SK-N-SH treated with all-trans-retinoic acid at 6 μM for 48 hours (cell line): ENCODE measurements at regions not wholly inside any gene's neighbourhood (a gene's known extent, or its start where the extent isn't known, plus 50 kb on each side); places are given as distances from the start of the nearest gene placed in this dataset.
A peak's percentile ranks its signal among the peaks of the same experiment; 100 is the strongest.

Experiments used
- ATAC-seq: fragments of 200-7000 bp; cut with Tn5 transposase; 3 replicates; pipeline ENCODE4 v1.9.1; 2020; ENCODE audit warnings: mild to moderate bottlenecking, moderate library complexity
- ARNTL ChIP-seq: fragments of 450-650 bp; formaldehyde crosslinking; IDR thresholded peaks from 2 replicates; pipeline ENCODE4 v1.5.0; 2020; ENCODE audit warnings: low read depth, mild to moderate bottlenecking, moderate library complexity, borderline replicate concordance
- CSDC2 ChIP-seq: fragments of 250-450 bp; sonication (Bioruptor Pico); IDR thresholded peaks from 2 replicates; pipeline ENCODE4 v1.5.0; 2020; ENCODE audit warnings: mild to moderate bottlenecking, moderate library complexity
- ESRRG ChIP-seq: fragments of 250-450 bp; sonication (Bioruptor Pico); IDR thresholded peaks from 2 replicates; pipeline ENCODE4 v1.6.1; 2021; ENCODE audit warnings: mild to moderate bottlenecking
- GLIS3 ChIP-seq: fragments of 250-450 bp; sonication (Bioruptor Pico); IDR thresholded peaks from 2 replicates; pipeline ENCODE4 v1.5.0; 2020; ENCODE audit warnings: mild to moderate bottlenecking, moderate library complexity
- ISL1 ChIP-seq: fragments of 250-450 bp; sonication (Bioruptor Pico); IDR thresholded peaks from 2 replicates; pipeline ENCODE4 v2.1.2; 2022; ENCODE audit warnings: mild to moderate bottlenecking, moderate library complexity
- RARB ChIP-seq: fragments of 250-450 bp; sonication (Bioruptor Pico); IDR thresholded peaks from 2 replicates; pipeline ENCODE4 v1.8.0; 2021; ENCODE audit warnings: mild to moderate bottlenecking, moderate library complexity
- TCF4 ChIP-seq: fragments of 250-450 bp; sonication (Bioruptor Pico); IDR thresholded peaks from 2 replicates; pipeline ENCODE4 v1.8.0; 2021; ENCODE audit warnings: mild to moderate bottlenecking, moderate library complexity, borderline replicate concordance
- TOX ChIP-seq: fragments of 250-450 bp; sonication (Bioruptor Pico); IDR thresholded peaks from 2 replicates; pipeline ENCODE4 v1.8.0; 2021; ENCODE audit warnings: mild to moderate bottlenecking, moderate library complexity, borderline replicate concordance
- ZC3H10 ChIP-seq: fragments of 250-450 bp; sonication (Bioruptor Pico); IDR thresholded peaks from 2 replicates; pipeline ENCODE4 v1.5.1; 2021; ENCODE audit warnings: mild to moderate bottlenecking, moderate library complexity
- ZFP30 ChIP-seq: fragments of 450-650 bp; formaldehyde crosslinking; IDR thresholded peaks from 2 replicates; pipeline ENCODE4 v1.5.0; 2022; ENCODE audit warnings: mild to moderate bottlenecking, moderate library complexity
- ZNF565 ChIP-seq: fragments of 450-650 bp; formaldehyde crosslinking; conservative IDR thresholded peaks from 2 replicates; pipeline ENCODE4 v1.5.0; 2020; ENCODE audit warnings: low read depth, mild to moderate bottlenecking, moderate library complexity
- ZNF70 ChIP-seq: fragments of 450-650 bp; formaldehyde crosslinking; IDR thresholded peaks from 2 replicates; pipeline ENCODE4 v1.5.0; 2020; ENCODE audit warnings: mild to moderate bottlenecking, moderate library complexity
- ZNF8 ChIP-seq: fragments of 450-650 bp; formaldehyde crosslinking; IDR thresholded peaks from 2 replicates; pipeline ENCODE4 v1.5.0; 2020; ENCODE audit warnings: mild to moderate bottlenecking, moderate library complexity
- TF ChIP-seq, protein P1 (sequence below): fragments of 250-450 bp; sonication (Bioruptor Pico); IDR thresholded peaks from 2 replicates; pipeline ENCODE4 v1.5.1; 2020; ENCODE audit warnings: low read depth, mild to moderate bottlenecking, moderate library complexity
- TF ChIP-seq, protein P2 (sequence below): fragments of 250-450 bp; sonication (Bioruptor Pico); IDR thresholded peaks from 2 replicates; pipeline ENCODE4 v1.8.0; 2020; ENCODE audit warnings: mild to moderate bottlenecking, moderate library complexity, borderline replicate concordance
- TF ChIP-seq, protein P3 (sequence below): fragments of 250-450 bp; sonication (Bioruptor Pico); IDR thresholded peaks from 2 replicates; pipeline ENCODE4 v1.5.1; 2021; ENCODE audit warnings: mild to moderate bottlenecking, moderate library complexity
- TF ChIP-seq, protein P4 (sequence below): fragments of 250-450 bp; sonication (Bioruptor Pico); IDR thresholded peaks from 2 replicates; pipeline ENCODE4 v1.5.0; 2020; ENCODE audit warnings: mild to moderate bottlenecking, moderate library complexity
- TF ChIP-seq, protein P5 (sequence below): fragments of 250-450 bp; sonication (Bioruptor Pico); IDR thresholded peaks from 2 replicates; pipeline ENCODE4 v1.8.0; 2021; ENCODE audit warnings: low read depth, mild to moderate bottlenecking, moderate library complexity, borderline replicate concordance

DNA sequence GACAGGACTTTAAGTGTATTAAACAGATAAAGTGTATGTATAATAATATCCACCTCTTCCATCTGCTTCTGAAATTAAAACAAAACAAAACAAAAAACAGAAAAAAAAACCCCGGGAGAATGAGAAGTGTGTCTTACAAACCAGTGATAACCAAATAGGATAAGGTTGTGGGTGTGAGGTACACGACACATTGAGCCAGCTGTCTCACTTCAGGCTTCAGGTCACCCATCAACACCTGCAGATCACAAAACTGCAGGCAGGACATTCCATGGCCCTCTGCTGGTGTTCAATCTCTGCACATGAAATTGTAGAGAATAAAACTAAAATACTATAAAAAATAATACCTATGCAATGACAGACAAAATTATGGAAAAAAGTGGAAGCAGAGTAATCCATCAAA is 339.9 kb downstream of the SFMBT2 start (continued):
- TF ChIP-seq ZNF70 = no peak
- no peak for TF ChIP-seq ZFP30 (CRISPR knock-in tag)
- no peak for TF ChIP-seq ARNTL (CRISPR knock-in tag)
- no peak for TF ChIP-seq ZNF565
- TF ChIP-seq, protein P1, sequence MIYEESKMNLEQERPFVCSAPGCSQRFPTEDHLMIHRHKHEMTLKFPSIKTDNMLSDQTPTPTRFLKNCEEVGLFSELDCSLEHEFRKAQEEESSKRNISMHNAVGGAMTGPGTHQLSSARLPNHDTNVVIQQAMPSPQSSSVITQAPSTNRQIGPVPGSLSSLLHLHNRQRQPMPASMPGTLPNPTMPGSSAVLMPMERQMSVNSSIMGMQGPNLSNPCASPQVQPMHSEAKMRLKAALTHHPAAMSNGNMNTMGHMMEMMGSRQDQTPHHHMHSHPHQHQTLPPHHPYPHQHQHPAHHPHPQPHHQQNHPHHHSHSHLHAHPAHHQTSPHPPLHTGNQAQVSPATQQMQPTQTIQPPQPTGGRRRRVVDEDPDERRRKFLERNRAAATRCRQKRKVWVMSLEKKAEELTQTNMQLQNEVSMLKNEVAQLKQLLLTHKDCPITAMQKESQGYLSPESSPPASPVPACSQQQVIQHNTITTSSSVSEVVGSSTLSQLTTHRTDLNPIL = no peak

DNA sequence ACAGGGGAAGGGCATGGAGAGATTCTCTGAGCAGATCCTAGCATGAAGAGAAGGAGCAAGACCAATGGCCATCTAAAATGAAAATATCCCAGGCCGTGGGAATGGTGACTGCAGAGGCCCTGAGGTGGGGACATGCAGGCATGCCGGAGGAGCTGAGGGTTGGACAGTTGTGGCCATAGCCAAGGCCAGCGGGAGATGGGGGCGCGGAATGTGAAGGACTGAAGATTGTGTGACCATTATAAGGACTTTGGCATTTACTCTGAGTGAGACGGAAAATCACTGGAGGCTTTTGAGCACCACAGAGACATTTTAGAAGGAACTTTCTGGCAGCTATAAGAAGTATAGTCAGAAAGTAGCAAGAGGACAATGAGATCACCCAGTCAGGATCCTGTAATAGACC is 341.1 kb downstream of the SFMBT2 start:
- ATAC-seq = no peak

DNA sequence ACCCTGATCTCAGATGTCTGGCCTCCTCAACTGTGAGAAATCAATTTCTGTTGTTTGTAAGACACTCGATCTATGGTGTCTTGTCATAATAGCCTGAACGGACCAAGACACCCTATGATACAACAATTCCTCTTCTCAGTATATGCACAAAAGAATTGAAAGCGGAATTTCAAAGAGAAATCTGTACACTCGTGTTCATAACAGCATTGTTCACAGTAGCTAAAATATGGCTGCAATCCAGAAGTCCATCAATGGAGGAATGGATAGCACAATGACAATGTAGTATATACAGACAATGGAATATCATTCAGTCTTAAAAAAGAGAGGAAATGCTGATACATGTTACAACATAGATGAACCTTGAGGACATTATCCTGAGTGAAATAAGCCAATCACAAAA is 354.6 kb downstream of the SFMBT2 start:
- ATAC-seq = no peak
- TF ChIP-seq TOX (no peak), ARNTL (CRISPR knock-in tag) (no peak), TCF4 (CRISPR knock-in tag) (no peak), ZFP30 (CRISPR knock-in tag) (no peak), ZC3H10 (CRISPR knock-in tag) (no peak), ESRRG (no peak), ZNF8 (CRISPR knock-in tag) (no peak), ZNF70 (no peak)
- TF ChIP-seq, protein P1 = no peak
- TF ChIP-seq, protein P2, sequence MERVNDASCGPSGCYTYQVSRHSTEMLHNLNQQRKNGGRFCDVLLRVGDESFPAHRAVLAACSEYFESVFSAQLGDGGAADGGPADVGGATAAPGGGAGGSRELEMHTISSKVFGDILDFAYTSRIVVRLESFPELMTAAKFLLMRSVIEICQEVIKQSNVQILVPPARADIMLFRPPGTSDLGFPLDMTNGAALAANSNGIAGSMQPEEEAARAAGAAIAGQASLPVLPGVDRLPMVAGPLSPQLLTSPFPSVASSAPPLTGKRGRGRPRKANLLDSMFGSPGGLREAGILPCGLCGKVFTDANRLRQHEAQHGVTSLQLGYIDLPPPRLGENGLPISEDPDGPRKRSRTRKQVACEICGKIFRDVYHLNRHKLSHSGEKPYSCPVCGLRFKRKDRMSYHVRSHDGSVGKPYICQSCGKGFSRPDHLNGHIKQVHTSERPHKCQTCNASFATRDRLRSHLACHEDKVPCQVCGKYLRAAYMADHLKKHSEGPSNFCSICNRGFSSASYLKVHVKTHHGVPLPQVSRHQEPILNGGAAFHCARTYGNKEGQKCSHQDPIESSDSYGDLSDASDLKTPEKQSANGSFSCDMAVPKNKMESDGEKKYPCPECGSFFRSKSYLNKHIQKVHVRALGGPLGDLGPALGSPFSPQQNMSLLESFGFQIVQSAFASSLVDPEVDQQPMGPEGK (CRISPR knock-in tag) = no peak

More for the DNA sequence above, 341.1 kb downstream of the SFMBT2 start:
- TF ChIP-seq RARB (CRISPR knock-in tag) (no peak), GLIS3 (CRISPR knock-in tag) (no peak), ARNTL (CRISPR knock-in tag) (no peak), ISL1 (no peak), TOX (no peak), ZFP30 (CRISPR knock-in tag) (no peak), TCF4 (CRISPR knock-in tag) (no peak), ESRRG (no peak), ZC3H10 (CRISPR knock-in tag) (no peak), ZNF565 (no peak)
- TF ChIP-seq, protein P3, sequence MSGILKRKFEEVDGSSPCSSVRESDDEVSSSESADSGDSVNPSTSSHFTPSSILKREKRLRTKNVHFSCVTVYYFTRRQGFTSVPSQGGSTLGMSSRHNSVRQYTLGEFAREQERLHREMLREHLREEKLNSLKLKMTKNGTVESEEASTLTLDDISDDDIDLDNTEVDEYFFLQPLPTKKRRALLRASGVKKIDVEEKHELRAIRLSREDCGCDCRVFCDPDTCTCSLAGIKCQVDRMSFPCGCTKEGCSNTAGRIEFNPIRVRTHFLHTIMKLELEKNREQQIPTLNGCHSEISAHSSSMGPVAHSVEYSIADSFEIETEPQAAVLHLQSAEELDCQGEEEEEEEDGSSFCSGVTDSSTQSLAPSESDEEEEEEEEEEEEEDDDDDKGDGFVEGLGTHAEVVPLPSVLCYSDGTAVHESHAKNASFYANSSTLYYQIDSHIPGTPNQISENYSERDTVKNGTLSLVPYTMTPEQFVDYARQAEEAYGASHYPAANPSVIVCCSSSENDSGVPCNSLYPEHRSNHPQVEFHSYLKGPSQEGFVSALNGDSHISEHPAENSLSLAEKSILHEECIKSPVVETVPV (CRISPR knock-in tag) = no peak
- TF ChIP-seq, protein P4, sequence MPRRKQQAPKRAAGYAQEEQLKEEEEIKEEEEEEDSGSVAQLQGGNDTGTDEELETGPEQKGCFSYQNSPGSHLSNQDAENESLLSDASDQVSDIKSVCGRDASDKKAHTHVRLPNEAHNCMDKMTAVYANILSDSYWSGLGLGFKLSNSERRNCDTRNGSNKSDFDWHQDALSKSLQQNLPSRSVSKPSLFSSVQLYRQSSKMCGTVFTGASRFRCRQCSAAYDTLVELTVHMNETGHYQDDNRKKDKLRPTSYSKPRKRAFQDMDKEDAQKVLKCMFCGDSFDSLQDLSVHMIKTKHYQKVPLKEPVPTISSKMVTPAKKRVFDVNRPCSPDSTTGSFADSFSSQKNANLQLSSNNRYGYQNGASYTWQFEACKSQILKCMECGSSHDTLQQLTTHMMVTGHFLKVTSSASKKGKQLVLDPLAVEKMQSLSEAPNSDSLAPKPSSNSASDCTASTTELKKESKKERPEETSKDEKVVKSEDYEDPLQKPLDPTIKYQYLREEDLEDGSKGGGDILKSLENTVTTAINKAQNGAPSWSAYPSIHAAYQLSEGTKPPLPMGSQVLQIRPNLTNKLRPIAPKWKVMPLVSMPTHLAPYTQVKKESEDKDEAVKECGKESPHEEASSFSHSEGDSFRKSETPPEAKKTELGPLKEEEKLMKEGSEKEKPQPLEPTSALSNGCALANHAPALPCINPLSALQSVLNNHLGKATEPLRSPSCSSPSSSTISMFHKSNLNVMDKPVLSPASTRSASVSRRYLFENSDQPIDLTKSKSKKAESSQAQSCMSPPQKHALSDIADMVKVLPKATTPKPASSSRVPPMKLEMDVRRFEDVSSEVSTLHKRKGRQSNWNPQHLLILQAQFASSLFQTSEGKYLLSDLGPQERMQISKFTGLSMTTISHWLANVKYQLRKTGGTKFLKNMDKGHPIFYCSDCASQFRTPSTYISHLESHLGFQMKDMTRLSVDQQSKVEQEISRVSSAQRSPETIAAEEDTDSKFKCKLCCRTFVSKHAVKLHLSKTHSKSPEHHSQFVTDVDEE (CRISPR knock-in tag) = no peak
- TF ChIP-seq, protein P5, sequence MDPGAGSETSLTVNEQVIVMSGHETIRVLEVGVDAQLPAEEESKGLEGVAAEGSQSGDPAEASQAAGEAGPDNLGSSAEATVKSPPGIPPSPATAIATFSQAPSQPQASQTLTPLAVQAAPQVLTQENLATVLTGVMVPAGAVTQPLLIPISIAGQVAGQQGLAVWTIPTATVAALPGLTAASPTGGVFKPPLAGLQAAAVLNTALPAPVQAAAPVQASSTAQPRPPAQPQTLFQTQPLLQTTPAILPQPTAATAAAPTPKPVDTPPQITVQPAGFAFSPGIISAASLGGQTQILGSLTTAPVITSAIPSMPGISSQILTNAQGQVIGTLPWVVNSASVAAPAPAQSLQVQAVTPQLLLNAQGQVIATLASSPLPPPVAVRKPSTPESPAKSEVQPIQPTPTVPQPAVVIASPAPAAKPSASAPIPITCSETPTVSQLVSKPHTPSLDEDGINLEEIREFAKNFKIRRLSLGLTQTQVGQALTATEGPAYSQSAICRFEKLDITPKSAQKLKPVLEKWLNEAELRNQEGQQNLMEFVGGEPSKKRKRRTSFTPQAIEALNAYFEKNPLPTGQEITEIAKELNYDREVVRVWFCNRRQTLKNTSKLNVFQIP (CRISPR knock-in tag) = no peak
- TF ChIP-seq, all 23 proteins: peak for 0

DNA sequence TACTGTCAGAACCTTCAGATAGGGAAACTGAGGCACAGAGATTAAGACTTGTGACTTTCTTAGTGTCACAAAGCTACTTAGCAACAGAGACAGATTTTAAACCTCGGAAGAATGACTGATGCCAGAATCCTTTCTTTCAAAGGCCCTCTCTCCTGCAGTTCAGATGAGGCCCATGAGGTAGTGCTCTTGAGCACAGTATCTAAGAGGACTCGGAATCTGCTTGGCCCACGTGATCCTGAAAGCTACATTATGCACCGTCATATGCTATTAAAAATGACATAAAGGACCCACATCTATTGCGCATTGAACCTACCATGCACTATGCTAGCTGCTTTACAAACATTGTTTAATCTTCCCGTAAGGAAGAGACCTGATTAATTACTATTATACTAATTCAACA is 355.9 kb downstream of the SFMBT2 start:
- ATAC-seq = 0 out of 3 replicates have a peak, but pooled peaks have one; percentile 25
- TF ChIP-seq GLIS3 (CRISPR knock-in tag) = no peak
- no peak for TF ChIP-seq CSDC2
